ENCODE measurements at regions not wholly inside any gene's neighbourhood (a gene's known extent, or its start where the extent isn't known, plus 50 kb on each side); places are given as distances from the start of the nearest gene placed in this dataset.

- Histone ChIP-seq H3K9me3 (ENCODE audit: control insufficient read depth, low read length) (no peaks in the 10 kb centered on the region), H2AFZ (no peak overlapping the region), H3K27me3 (ENCODE audit: control insufficient read depth, insufficient read depth, low read length) (no peaks in the 10 kb centered on the region), H3K4me2 (ENCODE audit: low read length) (no peak overlapping the region), H3K79me2 (no peaks in the 10 kb centered on the region), H3K4me3 (ENCODE audit: low read depth, low read length) (no peak overlapping the region), H3K9ac (no peak overlapping the region), H3K36me3 (ENCODE audit: control insufficient read depth, insufficient read depth, low read length) (no peaks in the 10 kb centered on the region), H3K27ac (no peak overlapping the region), H3K4me1 (no peaks in the 10 kb centered on the region)
- TF ChIP-seq CTCF (IDR thresholded peaks at IDR 0.05): no peak
Observed at GRCh38 chr3:41141433-41142167, 57.7 kb upstream of the CTNNB1 start.

- H3K27me3 ChIP-seq (ENCODE audit: control insufficient read depth, insufficient read depth, low read length): no peaks in the 10 kb centered on the region
- H3K9ac ChIP-seq: no peak overlapping the region
- no peak overlapping the region for H2AFZ ChIP-seq
- no peak overlapping the region for H3K4me3 ChIP-seq (ENCODE audit: low read depth, low read length)
- H3K9me3 ChIP-seq (ENCODE audit: control insufficient read depth, low read length): no peaks in the 10 kb centered on the region
- H3K36me3 ChIP-seq (ENCODE audit: control insufficient read depth, insufficient read depth, low read length): no peaks in the 10 kb centered on the region
- no peaks in the 10 kb centered on the region for H3K79me2 ChIP-seq
- H3K4me1 ChIP-seq: no peaks in the 10 kb centered on the region
- TF ChIP-seq CTCF (IDR thresholded peaks at IDR 0.05): no peak
- no peak overlapping the region for H3K27ac ChIP-seq
- no peak overlapping the region for H3K4me2 ChIP-seq (ENCODE audit: low read length)
Observed at GRCh38 chr3:41143421-41144031, 55.8 kb upstream of the CTNNB1 start.

GRCh38 chr3:41144631-41145030 lies 54.7 kb upstream of the CTNNB1 start:
- Histone ChIP-seq H3K9ac (no peak overlapping the region), H3K79me2 (no peaks in the 10 kb centered on the region), H3K36me3 (ENCODE audit: control insufficient read depth, insufficient read depth, low read length) (no peaks in the 10 kb centered on the region), H3K4me2 (ENCODE audit: low read length) (no peak overlapping the region), H3K9me3 (ENCODE audit: control insufficient read depth, low read length) (no peaks in the 10 kb centered on the region), H2AFZ (no peak overlapping the region), H3K27me3 (ENCODE audit: control insufficient read depth, insufficient read depth, low read length) (no peaks in the 10 kb centered on the region), H3K4me1 (no peaks in the 10 kb centered on the region), H3K4me3 (ENCODE audit: low read depth, low read length) (no peak overlapping the region), H3K27ac (no peak overlapping the region)
- TF ChIP-seq CTCF (IDR thresholded peaks at IDR 0.05): no peak

- Histone ChIP-seq H3K9me3 (ENCODE audit: control insufficient read depth, low read length) (no peaks in the 10 kb centered on the region), H3K36me3 (ENCODE audit: control insufficient read depth, insufficient read depth, low read length) (no peaks in the 10 kb centered on the region), H3K4me2 (ENCODE audit: low read length) (no peak overlapping the region), H3K79me2 (no peaks in the 10 kb centered on the region), H3K4me3 (ENCODE audit: low read depth, low read length) (no peak overlapping the region), H3K27me3 (ENCODE audit: control insufficient read depth, insufficient read depth, low read length) (no peaks in the 10 kb centered on the region), H3K9ac (no peak overlapping the region), H2AFZ (no peak overlapping the region), H3K4me1 (no peaks in the 10 kb centered on the region), H3K27ac (no peak overlapping the region)
- no peak for TF ChIP-seq CTCF (IDR thresholded peaks at IDR 0.05)
Observed at GRCh38 chr3:41148478-41148877, 50.8 kb upstream of the CTNNB1 start.

- Histone ChIP-seq H3K9me3 (ENCODE audit: control insufficient read depth, low read length) (no peaks in the 10 kb centered on the region), H3K4me1 (no peaks in the 10 kb centered on the region), H2AFZ (no peak overlapping the region), H3K27ac (no peak overlapping the region), H3K4me2 (ENCODE audit: low read length) (no peak overlapping the region), H3K4me3 (ENCODE audit: low read depth, low read length) (no peak overlapping the region), H3K36me3 (ENCODE audit: control insufficient read depth, insufficient read depth, low read length) (no peaks in the 10 kb centered on the region), H3K27me3 (ENCODE audit: control insufficient read depth, insufficient read depth, low read length) (no peaks in the 10 kb centered on the region), H3K79me2 (no peaks in the 10 kb centered on the region), H3K9ac (no peak overlapping the region)
- TF ChIP-seq CTCF (IDR thresholded peaks at IDR 0.05): no peak
Observed at GRCh38 chr3:41148901-41149300, 50.4 kb upstream of the CTNNB1 start.
